ENCODE measurements at regions not wholly inside any gene's neighbourhood (a gene's known extent, or its start where the extent isn't known, plus 50 kb on each side); places are given as distances from the start of the nearest gene placed in this dataset.
A peak's percentile ranks its signal among the peaks of the same experiment; 100 is the strongest.

- no peaks in the 10 kb centered on the region for H3K79me2 ChIP-seq (ENCODE audit: insufficient read depth, low read length)
- no peak overlapping the region for H3K4me2 ChIP-seq (ENCODE audit: low read depth, low read length)
- no peak for DNase-seq (ENCODE audit: low spot score)
- ATAC-seq, result no peak
- no peak overlapping the region for H2AFZ ChIP-seq (ENCODE audit: low read length)
- no peaks in the 10 kb centered on the region for H4K20me1 ChIP-seq (ENCODE audit: insufficient read depth, low read length)
- no TSS peak for BruUV-seq (replicated peaks)
- no peaks in the 10 kb centered on the region for H3K27me3 ChIP-seq (ENCODE audit: control insufficient read depth in 1 of 2, insufficient read depth in 2 of 2, low read length in 2 of 2)
- H3K9me3 ChIP-seq (ENCODE audit: low read length), result no peaks in the 10 kb centered on the region
- intact Hi-C loops (cut with micrococcal nuclease; ENCODE audit: unreplicated experiment), result no loop called here
- CTCF ChIA-PET (ENCODE audit: low intra/inter-chr PET ratio, low total read pairs), result no interaction called here
- H3K27ac ChIP-seq (ENCODE audit: extremely low read length, insufficient read depth, low read length), result no peak overlapping the region
- H3K4me1 ChIP-seq (ENCODE audit: insufficient read depth, low read length), result peaks cover 69% of the 10 kb centered on the region
- in situ Hi-C loops (cut with HindIII; ENCODE audit: extremely low pct_ligation_motif_present, low pct_unique_long_range_greater_than_20kb), result no loop called here
- no peak overlapping the region for H3K9ac ChIP-seq (ENCODE audit: insufficient read depth, low read depth, low read length)
- 31% methylated on average over 7 of the region's 7 CpGs for WGBS (ENCODE audit: low lambda C conversion rate)
- POLR2A ChIA-PET, result no interaction called here
- no peaks in the 10 kb centered on the region for H3K36me3 ChIP-seq (replicated peaks in 1 of 2; ENCODE audit: control insufficient read depth in 1 of 2, insufficient read depth in 2 of 2, low read length in 2 of 2)
- FAIRE-seq, result no peak
- no peak overlapping the region for H3K4me3 ChIP-seq (replicated peaks in 1 of 3; ENCODE audit: insufficient read depth in 1 of 3, low read depth in 2 of 3, low read length in 3 of 3)
- TF ChIP-seq ZNF652 (CRISPR knock-in tag; IDR thresholded peaks at IDR 0.05; ENCODE audit: borderline replicate concordance, low read depth), result no peak
- TF ChIP-seq, protein P1, sequence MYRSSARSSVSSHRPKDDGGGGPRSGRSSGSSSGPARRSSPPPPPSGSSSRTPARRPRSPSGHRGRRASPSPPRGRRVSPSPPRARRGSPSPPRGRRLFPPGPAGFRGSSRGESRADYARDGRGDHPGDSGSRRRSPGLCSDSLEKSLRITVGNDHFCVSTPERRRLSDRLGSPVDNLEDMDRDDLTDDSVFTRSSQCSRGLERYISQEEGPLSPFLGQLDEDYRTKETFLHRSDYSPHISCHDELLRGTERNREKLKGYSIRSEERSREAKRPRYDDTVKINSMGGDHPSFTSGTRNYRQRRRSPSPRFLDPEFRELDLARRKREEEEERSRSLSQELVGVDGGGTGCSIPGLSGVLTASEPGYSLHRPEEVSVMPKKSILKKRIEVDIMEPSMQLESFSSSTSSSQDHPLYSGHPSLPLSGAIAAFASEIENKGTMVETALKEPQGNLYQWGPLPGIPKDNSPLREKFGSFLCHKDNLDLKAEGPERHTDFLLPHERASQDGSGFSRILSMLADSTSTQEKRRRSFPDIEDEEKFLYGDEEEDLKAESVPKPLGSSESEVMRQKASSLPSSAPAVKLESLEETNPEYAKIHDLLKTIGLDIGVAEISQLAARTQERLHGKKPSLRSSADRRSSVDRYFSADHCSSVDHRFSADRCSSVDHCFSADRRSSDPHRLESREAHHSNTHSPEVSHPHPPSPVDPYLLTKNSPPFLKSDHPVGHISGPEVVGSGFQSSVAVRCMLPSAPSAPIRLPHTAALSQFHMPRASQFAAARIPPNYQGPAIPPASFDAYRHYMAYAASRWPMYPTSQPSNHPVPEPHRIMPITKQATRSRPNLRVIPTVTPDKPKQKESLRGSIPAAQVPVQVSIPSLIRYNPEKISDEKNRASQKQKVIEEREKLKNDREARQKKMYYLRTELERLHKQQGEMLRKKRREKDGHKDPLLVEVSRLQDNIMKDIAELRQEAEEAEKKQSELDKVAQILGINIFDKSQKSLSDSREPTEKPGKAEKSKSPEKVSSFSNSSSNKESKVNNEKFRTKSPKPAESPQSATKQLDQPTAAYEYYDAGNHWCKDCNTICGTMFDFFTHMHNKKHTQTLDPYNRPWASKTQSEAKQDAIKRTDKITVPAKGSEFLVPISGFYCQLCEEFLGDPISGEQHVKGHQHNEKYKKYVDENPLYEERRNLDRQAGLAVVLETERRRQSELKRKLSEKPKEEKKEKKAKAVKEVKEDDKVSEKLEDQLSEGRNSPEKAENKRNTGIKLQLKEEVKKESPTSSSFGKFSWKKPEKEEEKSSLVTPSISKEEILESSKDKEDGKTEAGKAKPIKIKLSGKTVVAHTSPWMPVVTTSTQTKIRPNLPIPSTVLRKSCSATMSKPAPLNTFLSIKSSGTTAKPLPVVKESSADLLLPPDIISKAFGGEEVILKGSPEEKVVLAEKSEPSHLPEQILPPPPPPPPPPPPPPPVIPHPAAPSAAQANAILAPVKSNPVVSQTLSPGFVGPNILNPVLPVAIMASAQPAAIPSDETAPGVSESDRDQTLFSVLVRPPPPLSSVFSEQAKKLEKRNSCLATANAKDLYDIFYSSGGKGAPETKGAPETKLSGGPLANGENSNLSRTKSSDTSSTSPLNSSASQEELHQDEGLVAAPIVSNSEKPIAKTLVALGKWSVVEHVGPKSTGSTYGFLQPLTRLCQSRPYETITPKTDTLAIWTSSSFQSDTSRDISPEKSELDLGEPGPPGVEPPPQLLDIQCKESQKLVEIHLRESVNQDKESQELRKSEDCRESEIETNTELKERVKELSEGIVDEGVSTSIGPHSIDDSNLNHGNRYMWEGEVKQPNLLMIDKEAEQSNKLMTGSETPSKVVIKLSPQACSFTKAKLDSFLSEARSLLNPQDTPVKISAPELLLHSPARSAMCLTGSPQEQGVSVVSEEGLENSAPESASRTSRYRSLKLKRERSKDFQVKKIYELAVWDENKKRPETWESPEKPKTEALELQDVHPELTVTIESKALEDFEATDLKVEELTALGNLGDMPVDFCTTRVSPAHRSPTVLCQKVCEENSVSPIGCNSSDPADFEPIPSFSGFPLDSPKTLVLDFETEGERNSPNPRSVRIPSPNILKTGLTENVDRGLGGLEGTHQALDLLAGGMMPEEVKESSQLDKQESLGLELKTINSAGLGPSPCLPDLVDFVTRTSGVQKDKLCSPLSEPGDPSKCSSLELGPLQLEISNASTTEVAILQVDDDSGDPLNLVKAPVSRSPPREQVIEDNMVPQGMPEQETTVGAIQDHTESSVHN (CRISPR knock-in tag; IDR thresholded peaks at IDR 0.05), result no peak
- TF ChIP-seq HNF4A (CRISPR knock-in tag; IDR thresholded peaks at IDR 0.05), result peak; percentile 40
- TF ChIP-seq ZNF331 (CRISPR knock-in tag; IDR thresholded peaks at IDR 0.05), result no peak
- TF ChIP-seq RARA (CRISPR knock-in tag; IDR thresholded peaks at IDR 0.05), result peak; percentile 17; the same call in 1 of the 2 replicates
- no peak for TF ChIP-seq ZNF335 (CRISPR knock-in tag; IDR thresholded peaks at IDR 0.05)
- no peak for TF ChIP-seq KMT2B (CRISPR knock-in tag; IDR thresholded peaks at IDR 0.05)
- TF ChIP-seq, protein P2, sequence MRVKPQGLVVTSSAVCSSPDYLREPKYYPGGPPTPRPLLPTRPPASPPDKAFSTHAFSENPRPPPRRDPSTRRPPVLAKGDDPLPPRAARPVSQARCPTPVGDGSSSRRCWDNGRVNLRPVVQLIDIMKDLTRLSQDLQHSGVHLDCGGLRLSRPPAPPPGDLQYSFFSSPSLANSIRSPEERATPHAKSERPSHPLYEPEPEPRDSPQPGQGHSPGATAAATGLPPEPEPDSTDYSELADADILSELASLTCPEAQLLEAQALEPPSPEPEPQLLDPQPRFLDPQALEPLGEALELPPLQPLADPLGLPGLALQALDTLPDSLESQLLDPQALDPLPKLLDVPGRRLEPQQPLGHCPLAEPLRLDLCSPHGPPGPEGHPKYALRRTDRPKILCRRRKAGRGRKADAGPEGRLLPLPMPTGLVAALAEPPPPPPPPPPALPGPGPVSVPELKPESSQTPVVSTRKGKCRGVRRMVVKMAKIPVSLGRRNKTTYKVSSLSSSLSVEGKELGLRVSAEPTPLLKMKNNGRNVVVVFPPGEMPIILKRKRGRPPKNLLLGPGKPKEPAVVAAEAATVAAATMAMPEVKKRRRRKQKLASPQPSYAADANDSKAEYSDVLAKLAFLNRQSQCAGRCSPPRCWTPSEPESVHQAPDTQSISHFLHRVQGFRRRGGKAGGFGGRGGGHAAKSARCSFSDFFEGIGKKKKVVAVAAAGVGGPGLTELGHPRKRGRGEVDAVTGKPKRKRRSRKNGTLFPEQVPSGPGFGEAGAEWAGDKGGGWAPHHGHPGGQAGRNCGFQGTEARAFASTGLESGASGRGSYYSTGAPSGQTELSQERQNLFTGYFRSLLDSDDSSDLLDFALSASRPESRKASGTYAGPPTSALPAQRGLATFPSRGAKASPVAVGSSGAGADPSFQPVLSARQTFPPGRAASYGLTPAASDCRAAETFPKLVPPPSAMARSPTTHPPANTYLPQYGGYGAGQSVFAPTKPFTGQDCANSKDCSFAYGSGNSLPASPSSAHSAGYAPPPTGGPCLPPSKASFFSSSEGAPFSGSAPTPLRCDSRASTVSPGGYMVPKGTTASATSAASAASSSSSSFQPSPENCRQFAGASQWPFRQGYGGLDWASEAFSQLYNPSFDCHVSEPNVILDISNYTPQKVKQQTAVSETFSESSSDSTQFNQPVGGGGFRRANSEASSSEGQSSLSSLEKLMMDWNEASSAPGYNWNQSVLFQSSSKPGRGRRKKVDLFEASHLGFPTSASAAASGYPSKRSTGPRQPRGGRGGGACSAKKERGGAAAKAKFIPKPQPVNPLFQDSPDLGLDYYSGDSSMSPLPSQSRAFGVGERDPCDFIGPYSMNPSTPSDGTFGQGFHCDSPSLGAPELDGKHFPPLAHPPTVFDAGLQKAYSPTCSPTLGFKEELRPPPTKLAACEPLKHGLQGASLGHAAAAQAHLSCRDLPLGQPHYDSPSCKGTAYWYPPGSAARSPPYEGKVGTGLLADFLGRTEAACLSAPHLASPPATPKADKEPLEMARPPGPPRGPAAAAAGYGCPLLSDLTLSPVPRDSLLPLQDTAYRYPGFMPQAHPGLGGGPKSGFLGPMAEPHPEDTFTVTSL (CRISPR knock-in tag; IDR thresholded peaks at IDR 0.05; ENCODE audit: borderline replicate concordance), result peak; percentile 28; the same call in 1 of the 2 replicates
- no peak for TF ChIP-seq ZBTB2 (CRISPR knock-in tag; IDR thresholded peaks at IDR 0.05; ENCODE audit: low read depth)
- no peak for TF ChIP-seq ZNF790 (CRISPR knock-in tag; IDR thresholded peaks at IDR 0.05; ENCODE audit: borderline replicate concordance)
Observed at GRCh38 chr20:6705926-6706548, 61.4 kb upstream of the BMP2 start.
